Sigmoid colon (tissue), 4 donors: ENCODE measurements at regions not wholly inside any gene's neighbourhood (a gene's known extent, or its start where the extent isn't known, plus 50 kb on each side); places are given as distances from the start of the nearest gene placed in this dataset.

Experiments used
- CTCF ChIP-seq, 4 experiments: fragments of 450-650 bp in 3 of 4; fragments of 200-600 bp in 1 of 4; IDR thresholded peaks; one replicate each; pipeline ENCODE4 v1.5.1; 2016 to 2019; ENCODE audit warnings: antibody characterized with exemption in 4 of 4, mild to moderate bottlenecking in 3 of 4, moderate library complexity in 2 of 4
- POLR2AphosphoS5 ChIP-seq, 4 donors: sonication (generic); formaldehyde crosslinking; IDR thresholded peaks; one replicate each; pipeline ENCODE4 v1.6.1; 2017; ENCODE audit warnings: antibody characterized with exemption in 4 of 4

- TF ChIP-seq CTCF (IDR thresholded peaks at IDR 0.05) (no peak), POLR2AphosphoS5 (IDR thresholded peaks at IDR 0.05) (no peak)
Observed at GRCh38 chr13:30123575-30123974, 183.8 kb downstream of the KATNAL1 start.
